HG03108 (cell line): ENCODE measurements at regions not wholly inside any gene's neighbourhood (a gene's known extent, or its start where the extent isn't known, plus 50 kb on each side); places are given as distances from the start of the nearest gene placed in this dataset.
"Not testable (repeated sequence)": the region's sequence is repeated elsewhere in the genome, so short reads cannot be mapped to it uniquely, and the experiment has no call there.

Experiments used
- ATAC-seq: cut with Tn5 transposase; IDR thresholded peaks from one replicate; pipeline ENCODE4 v1.9.1; 2021; ENCODE audit warnings: moderate library complexity; ENCODE audit not compliant: unreplicated experiment

GRCh38 chr6:37078814-37079213 is 73.4 kb downstream of the FGD2 start:
- ATAC-seq, result no peak

- ATAC-seq, result no peak
These were observed 75.7 kb downstream of the FGD2 start for GRCh38 chr6:37081042-37081607.

DNA sequence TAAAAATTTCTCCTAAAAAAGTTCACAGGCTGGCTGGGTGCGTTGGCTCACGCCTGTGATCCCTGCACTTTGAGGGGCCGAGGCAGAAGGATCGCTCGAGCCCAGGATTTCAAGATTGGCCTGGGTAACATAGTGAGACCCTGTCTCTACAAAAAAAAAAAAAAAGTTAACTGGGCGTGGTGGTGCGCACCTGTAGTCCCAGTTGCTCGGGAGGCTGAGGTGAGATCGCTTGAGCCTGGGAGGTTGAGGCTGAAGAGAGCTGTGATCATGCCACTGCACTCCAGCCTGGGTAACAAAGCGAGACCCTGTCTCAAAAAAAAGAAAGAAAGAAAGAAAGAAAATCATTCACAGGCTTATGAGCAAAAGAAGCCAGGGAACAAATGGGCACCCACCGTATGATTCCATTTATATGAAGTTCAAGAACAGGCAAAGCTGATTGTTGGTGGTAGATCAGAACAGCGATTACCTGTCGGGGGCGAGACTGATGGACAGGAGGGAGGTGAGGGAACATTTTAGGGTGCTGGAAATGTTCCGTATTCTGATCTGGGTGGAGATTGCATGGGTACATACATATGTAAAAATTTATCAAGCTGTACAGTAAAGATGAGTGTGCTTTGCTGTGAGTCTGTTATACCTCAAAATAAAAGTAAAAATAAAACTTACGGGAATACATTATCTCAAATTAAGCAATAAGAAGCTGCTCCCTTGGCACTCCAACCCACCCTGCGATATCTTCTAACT is 77.1 kb downstream of the FGD2 start:
- no peak for ATAC-seq

- no peak for ATAC-seq
These were observed 78.0 kb downstream of the FGD2 start for GRCh38 chr6:37083243-37084138.

GRCh38 chr6:37084665-37085064 is 79.2 kb downstream of the FGD2 start:
- ATAC-seq, result not testable (repeated sequence)

- no peak for ATAC-seq
These were observed 79.7 kb downstream of the FGD2 start for GRCh38 chr6:37085198-37085597.

DNA sequence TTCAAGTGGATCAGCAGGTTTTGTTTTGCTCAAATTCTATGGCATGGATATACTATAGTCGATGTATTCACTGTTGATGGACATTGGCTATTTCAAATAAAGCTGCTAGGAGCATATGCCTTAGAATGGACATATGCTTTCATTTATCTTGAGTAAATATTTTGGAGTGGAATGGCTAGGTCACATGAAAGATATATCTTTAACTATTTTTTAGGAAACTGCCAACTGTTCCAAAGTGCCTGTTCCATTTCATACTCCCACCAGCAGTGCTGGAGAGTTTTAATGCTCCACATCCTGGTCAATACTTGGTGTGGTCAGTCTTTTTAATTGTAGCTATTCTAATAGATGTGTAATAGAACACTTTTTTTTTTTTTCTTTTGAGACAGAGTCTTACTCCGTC is 81.1 kb upstream of the PIM1 start:
- ATAC-seq, result no peak

GRCh38 chr6:37089783-37090182 is 80.2 kb upstream of the PIM1 start:
- ATAC-seq, result no peak

- not testable (repeated sequence) for ATAC-seq
These were observed 78.8 kb upstream of the PIM1 start for GRCh38 chr6:37091104-37091503.

GRCh38 chr6:37091586-37091985 is 78.4 kb upstream of the PIM1 start:
- ATAC-seq, result not testable (repeated sequence)

DNA sequence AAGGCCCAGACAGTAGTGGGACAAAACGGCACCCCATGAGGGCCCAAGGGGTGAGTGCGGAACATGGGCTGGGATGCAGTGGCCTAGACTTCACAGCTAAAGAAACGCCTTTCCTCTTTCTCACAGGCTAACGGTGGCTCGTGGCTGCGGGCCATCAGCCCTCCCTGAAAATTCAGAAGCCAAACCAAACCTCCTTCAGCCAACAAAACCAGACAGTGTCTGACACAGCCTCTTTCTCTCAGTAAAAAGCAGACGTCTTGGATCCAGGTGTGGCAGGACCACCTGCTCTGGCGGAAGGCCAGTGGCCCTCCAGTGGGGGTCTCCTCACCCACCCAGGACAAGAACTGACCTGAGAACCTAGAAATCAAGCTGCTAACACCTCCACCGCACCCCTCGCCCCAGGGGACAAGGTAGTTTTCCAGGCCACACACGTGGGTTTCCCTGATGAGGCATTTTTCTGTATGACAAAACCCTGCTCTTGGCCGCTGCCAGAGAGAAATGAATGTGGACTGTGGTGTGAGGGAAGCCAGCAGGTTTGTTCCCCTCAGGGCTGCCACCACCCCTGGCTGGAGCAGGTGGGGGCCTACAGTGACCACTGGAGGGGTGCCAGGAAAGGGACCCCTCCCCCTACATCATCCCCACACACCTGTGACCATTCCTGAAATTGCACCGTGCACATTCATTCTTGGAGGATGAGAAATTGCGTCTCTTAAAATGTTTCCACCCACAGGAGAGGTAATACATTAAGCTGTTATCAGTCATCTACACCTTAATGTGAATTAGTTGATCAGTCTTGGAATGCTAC is 76.8 kb upstream of the PIM1 start:
- ATAC-seq, result no peak

DNA sequence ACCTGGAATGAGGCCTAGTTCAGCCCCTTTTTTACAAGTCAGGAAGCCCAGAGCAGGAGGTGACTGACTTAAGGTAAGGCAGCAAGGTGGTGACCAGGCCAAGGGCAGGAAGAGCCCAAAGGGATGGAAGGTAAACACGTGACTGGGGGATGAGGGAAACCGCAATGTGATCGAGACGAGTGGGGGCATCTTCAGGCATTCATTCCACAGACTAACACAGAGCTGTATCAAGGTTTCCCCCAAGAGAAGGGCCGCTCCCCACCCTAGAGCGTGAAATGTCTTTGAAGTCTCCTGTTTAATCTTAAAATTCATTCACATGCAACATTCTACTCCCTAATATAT is 76.3 kb upstream of the PIM1 start:
- ATAC-seq, result no peak

DNA sequence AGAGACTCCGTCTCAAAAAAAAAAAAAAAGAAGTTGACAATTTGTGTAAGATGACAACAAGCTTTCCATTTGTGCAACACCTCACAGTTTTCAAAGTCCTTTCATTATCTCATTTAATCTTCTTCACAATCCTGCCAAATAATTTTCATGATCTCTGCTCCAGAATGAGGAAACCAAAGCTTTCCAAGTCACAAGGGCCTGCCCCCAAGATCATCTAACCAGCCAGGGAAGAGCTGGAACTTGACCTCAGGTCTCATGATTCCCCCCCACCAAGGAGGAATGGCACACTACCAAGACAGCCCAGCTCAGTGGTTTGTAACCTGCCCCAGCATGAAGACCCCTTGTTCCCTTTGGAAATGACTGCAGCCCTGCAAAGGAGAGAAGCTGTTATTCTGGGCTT is 74.0 kb upstream of the PIM1 start:
- no peak for ATAC-seq

DNA sequence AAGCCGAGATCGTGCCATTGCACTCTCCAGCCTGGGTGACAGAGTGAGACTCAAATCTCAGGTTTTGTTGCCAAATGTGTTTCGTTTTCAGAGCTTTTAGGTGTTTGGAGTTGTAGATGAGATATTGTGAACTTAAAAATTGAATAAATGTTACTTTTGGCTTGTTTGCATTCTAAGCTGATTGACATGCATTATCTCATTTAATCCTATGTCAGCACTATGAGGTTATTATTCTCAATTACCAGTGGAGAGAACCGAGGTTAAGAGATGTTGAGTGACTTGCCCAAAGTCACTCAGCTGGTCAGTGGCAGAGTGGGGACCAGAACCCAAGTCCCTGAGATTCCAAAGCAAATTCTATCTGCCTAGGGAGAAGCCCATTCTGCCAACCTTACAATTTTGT is 72.6 kb upstream of the PIM1 start:
- no peak for ATAC-seq

DNA sequence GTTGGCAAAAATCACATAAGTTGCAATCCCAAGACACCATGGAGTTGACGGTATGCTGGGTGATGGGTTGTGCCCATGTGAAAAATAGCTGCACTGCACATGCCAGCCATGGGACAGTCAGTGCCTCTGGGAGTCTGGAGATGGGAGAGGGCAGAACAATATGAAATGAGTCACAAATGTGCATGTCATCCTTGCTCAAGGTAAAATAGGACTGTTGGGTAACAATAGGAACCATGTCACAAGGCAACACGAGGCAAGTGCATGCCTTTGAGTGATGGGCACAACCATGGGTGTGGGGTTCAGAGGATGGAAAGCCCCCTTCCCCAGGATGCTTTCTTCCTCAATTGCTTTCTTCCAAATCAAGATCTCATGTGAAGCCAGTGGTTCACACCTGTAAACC is 70.5 kb upstream of the PIM1 start:
- no peak for ATAC-seq

DNA sequence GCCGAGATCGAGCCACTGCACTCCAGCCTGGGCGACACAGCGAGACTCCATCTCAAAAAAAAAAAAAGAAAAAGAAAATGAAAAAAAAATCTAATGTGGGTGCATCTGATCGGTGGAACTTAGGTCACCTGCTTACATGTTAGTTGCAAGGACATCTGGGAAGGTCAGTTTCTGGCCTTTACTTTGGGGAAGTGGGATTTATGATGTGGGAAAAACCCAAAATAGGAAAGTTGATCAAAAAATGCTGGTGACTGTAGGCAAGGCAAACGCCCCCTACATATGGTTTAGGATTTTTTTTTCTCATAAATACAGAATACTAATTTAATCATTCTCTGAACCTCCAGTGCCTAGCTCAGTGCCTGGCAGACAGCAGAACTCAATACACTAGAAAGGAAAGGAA is 69.2 kb upstream of the PIM1 start:
- no peak for ATAC-seq

DNA sequence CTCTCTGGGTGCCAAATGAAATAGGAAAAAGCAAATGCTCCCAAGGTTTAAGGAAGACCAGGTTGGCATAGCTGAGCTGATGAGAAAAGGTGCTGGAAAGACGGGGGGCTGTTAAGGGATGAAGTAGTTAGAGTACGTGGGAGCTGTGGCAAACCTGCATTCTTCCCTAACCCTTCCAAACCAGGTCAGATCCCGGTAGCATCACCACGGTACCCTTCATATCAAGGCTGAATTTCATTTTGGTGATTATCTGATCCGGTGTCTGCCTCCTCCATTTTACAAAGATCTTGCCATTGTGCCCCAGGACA is 68.0 kb upstream of the PIM1 start:
- no peak for ATAC-seq

DNA sequence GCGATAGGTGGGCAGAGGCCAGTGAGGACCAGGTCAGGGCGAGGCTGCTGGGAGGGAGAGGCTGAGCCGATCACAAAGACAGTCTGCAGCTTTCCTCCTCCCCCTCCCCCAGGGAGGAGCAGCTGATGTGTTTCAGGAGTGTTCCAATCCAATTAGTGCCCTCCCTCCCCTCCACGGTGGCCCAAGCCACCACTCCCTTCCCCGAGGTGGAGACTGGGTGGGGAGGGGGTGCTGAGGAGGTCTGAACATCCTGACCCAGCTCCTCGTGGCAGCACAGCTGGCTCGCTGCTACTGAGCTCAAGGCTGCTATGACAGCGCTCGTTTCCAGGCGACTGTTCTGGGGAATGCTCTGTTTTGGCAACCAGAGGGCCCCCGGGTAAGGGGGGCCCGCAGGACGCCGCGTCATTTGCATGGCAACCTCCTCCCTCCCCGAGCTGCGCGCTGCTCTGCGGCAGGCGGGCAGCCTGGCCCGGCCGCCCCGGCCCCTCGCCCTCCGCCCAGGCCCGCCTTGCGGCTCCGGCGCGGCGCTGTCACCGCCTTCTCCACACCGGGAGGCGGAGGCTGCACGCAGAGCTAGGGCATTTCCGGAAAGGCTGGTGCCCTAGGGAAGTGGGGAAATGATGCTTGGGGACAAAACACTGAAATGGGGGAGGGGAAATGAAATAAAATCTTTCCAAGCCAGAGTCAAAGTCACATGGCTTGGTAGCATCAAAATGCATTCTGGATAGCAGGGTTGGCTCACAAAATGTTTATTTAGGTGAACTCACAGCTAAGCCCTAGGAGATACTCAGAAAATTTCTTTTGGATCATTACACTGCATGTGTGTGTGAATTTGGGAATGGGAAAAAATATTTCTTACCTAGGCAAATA is 67.4 kb upstream of the PIM1 start:
- peak; percentile 83 for ATAC-seq

DNA sequence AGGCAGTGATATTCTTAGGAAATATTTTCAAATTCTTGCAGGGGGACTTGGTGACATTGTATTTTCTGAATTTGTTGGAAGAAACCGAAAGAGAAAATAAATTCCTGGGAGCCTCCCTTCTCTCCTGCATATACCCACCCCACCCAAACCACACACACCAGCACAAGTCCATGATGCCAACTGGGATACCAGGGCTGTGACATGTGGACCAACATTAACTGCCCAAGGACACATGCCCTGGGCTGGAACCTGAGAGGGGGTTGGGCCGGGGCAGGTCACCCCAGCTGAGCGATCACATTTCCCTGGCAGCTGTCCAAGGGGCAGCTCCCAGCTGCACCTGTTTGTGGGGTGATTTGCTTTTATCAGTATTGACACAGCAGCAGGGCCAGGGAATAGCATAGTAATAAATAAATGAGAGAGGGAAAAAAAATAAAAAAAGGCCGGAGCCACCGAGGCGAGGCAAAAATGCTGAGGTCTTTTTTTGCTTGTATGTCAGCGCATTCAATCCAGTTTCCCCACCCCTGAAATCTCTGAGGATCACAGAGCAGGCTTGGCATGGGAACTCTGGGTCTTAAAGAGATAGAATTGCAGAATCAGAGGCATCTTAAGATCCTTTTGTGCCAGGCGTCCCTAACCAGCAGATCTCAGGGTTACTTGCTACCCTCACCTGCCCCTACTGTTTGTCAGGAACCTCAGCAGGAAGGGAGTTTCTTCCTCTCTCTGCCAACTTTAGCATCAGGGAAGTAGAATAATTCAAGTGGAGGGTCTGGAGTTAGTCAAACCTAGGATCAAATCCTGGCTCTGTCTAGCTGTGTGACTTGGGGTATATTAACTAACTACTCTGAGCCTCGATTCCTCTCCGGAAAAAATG is 66.5 kb upstream of the PIM1 start:
- peak; percentile 30 for ATAC-seq

- ATAC-seq, result no peak
These were observed 65.2 kb upstream of the PIM1 start for GRCh38 chr6:37104824-37105147.
